Endothelial cell of umbilical vein (primary cell): ENCODE measurements at regions not wholly inside any gene's neighbourhood (a gene's known extent, or its start where the extent isn't known, plus 50 kb on each side); places are given as distances from the start of the nearest gene placed in this dataset.

Source experiments
- BruUV-seq: library from RNA; stranded (reverse); fragments of 400-500 nt; replicated peaks from 2 replicates; lab custom pipeline; 2021; lab: Mats Ljungman, UMichigan
- CTCF ChIA-PET: fragments of 300-600, 350-600 bp; sonication (Branson Sonifier 250); formaldehyde crosslinking; loops from one replicate; lab custom pipeline; 2021; ENCODE audit warnings: antibody characterized with exemption, inconsistent platforms; lab: Charles Lee
- POLR2A ChIA-PET: fragments of 300-600, 350-600 bp; sonication (Branson Sonifier 250); formaldehyde crosslinking; loops from one replicate; lab custom pipeline; 2021; ENCODE audit warnings: antibody characterized with exemption, inconsistent platforms; lab: Charles Lee
- DNase-seq: peaks from one replicate; pipeline ENCODE4 v3.0.0-alpha.2; 2011; ENCODE audit warnings: low read depth, low spot score
- FAIRE-seq: peaks from 2 replicates; lab custom pipeline; 2011; peaks lifted over from hg19 to GRCh38; lab: Jason Lieb, UNC
- H2AFZ ChIP-seq: 2 replicates; pipeline ENCODE4 v1.6.0; 2012; ENCODE audit warnings: low read depth, low read length, control low read depth, inconsistent platforms
- H3K27ac ChIP-seq: 2 replicates; pipeline ENCODE4 v1.5.1; 2011; ENCODE audit warnings: low read depth, mild to moderate bottlenecking, control low read depth, low read length, moderate library complexity; ENCODE audit not compliant: insufficient read depth
- H3K27me3 ChIP-seq, 2 experiments: 2 replicates each; pipeline versions ENCODE4 v1.6.0 to v1.6.1; 2011; ENCODE audit warnings: low read length in 2 of 2, mixed read lengths in 1 of 2; ENCODE audit not compliant: control insufficient read depth in 2 of 2, insufficient read depth in 2 of 2
- H3K36me3 ChIP-seq, 2 experiments: 2 replicates in 1 of 2; 3 replicates in 1 of 2; pipeline ENCODE4 v1.5.1; 2011; ENCODE audit warnings: low read length in 2 of 2, mild to moderate bottlenecking in 1 of 2, moderate library complexity in 1 of 2; ENCODE audit not compliant: control insufficient read depth in 2 of 2, insufficient read depth in 2 of 2; ENCODE audit errors: extremely low read depth in 1 of 2
- H3K4me1 ChIP-seq: 3 replicates; pipeline ENCODE4 v1.5.1; 2011; ENCODE audit warnings: mild to moderate bottlenecking, low read length; ENCODE audit not compliant: control insufficient read depth, insufficient read depth; ENCODE audit errors: extremely low read depth
- H3K4me2 ChIP-seq: 2 replicates; pipeline ENCODE4 v1.6.1; 2011; ENCODE audit warnings: low read length, control low read depth, mixed read lengths; ENCODE audit not compliant: insufficient read depth
- H3K4me3 ChIP-seq, 3 experiments: fragments of 200-600 bp in 1 of 3; sonication (generic), shearing (Covaris generic) in 1 of 3; replicated peaks in 1 of 3; 2 replicates each; pipeline ENCODE4 v1.5.1; 2011 to 2016; ENCODE audit warnings: control low read depth in 3 of 3, low read length in 3 of 3, mild to moderate bottlenecking in 2 of 3, inconsistent platforms in 1 of 3, low read depth in 1 of 3, moderate library complexity in 1 of 3; ENCODE audit not compliant: insufficient read depth in 1 of 3
- H3K79me2 ChIP-seq: 2 replicates; pipeline ENCODE4 v1.6.0; 2012; ENCODE audit warnings: low read length, inconsistent platforms; ENCODE audit not compliant: control insufficient read depth, insufficient read depth
- H3K9ac ChIP-seq: replicated peaks from 2 replicates; pipeline ENCODE3; 2011; ENCODE audit warnings: low read length, control low read depth; ENCODE audit not compliant: insufficient read depth; ENCODE audit errors: extremely low read depth
- H3K9me1 ChIP-seq: replicated peaks from 3 replicates; pipeline ENCODE4 v1.6.0; 2011; ENCODE audit warnings: mild to moderate bottlenecking, low read length; ENCODE audit not compliant: control insufficient read depth, insufficient read depth; ENCODE audit errors: extremely low read depth
- H3K9me3 ChIP-seq: replicated peaks from 2 replicates; pipeline ENCODE4 v1.5.1; 2012; ENCODE audit warnings: low read length, inconsistent platforms; ENCODE audit not compliant: control insufficient read depth, insufficient read depth
- H4K20me1 ChIP-seq: replicated peaks from 2 replicates; pipeline ENCODE3; 2011; ENCODE audit warnings: mild to moderate bottlenecking, low read length; ENCODE audit not compliant: control insufficient read depth, insufficient read depth; ENCODE audit errors: extremely low read depth
- EZH2 ChIP-seq: IDR thresholded peaks from 2 replicates; pipeline ENCODE4 v1.6.1; 2012; ENCODE audit warnings: borderline replicate concordance, low read depth, mild to moderate bottlenecking, moderate library complexity, low read length, inconsistent platforms; ENCODE audit not compliant: severe bottlenecking
- FOS ChIP-seq: IDR thresholded peaks from 2 replicates; pipeline ENCODE4 v1.6.1; 2011; ENCODE audit warnings: mild to moderate bottlenecking, low read length, moderate library complexity, borderline replicate concordance; ENCODE audit not compliant: insufficient read depth
- GATA2 ChIP-seq: IDR thresholded peaks from 2 replicates; pipeline ENCODE4 v1.7.0; 2011; ENCODE audit warnings: low read depth, mild to moderate bottlenecking, moderate library complexity, mixed read lengths, low read length; ENCODE audit not compliant: insufficient read length, insufficient read depth
- JUN ChIP-seq: IDR thresholded peaks from 2 replicates; pipeline ENCODE4 v1.6.1; 2011; ENCODE audit warnings: borderline replicate concordance, low read depth; ENCODE audit not compliant: insufficient read length, insufficient read depth
- MYC ChIP-seq: IDR thresholded peaks from one replicate; pipeline ENCODE4 v1.6.1; 2011; ENCODE audit warnings: mild to moderate bottlenecking, low read depth, low read length
- POLR2A ChIP-seq: IDR thresholded peaks from 2 replicates; pipeline ENCODE4 v1.6.1; 2012; ENCODE audit warnings: low read depth, mild to moderate bottlenecking, control low read depth, low read length
- POLR2AphosphoS5 ChIP-seq: IDR thresholded peaks from 2 replicates; pipeline ENCODE4 v1.6.1; 2012; ENCODE audit warnings: low read depth, mild to moderate bottlenecking, control low read depth, low read length, moderate library complexity; ENCODE audit not compliant: insufficient read depth
- dilution Hi-C: fragments of 300-500 bp; cut with MboI; formaldehyde crosslinking; loops from one replicate; pipeline ENCODE4 v1.15.0; 2019; ENCODE audit warnings: low sequenced_read_pairs; ENCODE audit not compliant: extremely low pct_ligation_motif_present
- intact Hi-C: fragments of 100-400 bp; cut with micrococcal nuclease; formaldehyde crosslinking; loops from one replicate; pipeline ENCODE4 v1.10.0; 2022
- TF ChIP-seq, protein P1 (sequence below), 2 donors: IDR thresholded peaks; 1 replicate in 1 of 2; 2 replicates in 1 of 2; pipeline ENCODE4 v1.5.1; 2011; ENCODE audit warnings: low read length in 2 of 2, mild to moderate bottlenecking in 2 of 2, moderate library complexity in 2 of 2, control low read depth in 1 of 2, inconsistent platforms in 1 of 2, low read depth in 1 of 2; ENCODE audit not compliant: insufficient read depth in 1 of 2; ENCODE audit errors: extremely low read depth in 1 of 2
- TF ChIP-seq, protein P2 (sequence below): IDR thresholded peaks from 2 replicates; pipeline ENCODE4 v1.6.1; 2011; ENCODE audit not compliant: insufficient read depth, insufficient read length

DNA sequence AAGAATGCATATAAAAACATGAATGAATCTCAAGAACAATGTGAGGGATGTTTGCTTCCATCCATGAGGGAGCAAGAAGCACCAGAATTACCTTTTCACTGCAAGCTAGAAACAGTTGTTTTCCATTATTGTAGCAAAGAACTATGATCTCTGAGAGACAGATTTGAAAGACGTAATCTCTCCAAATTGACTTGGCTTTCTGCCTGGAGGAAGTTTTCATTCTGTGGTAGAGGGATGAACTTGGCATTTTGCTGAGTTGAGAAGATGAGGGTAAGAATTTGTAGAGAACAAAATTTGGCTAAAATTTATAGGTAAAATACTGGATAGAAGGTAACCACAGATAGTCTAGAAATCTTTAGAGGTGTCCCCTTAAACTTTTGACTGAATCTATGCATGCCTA is 496.8 kb downstream of the TDRD3 start:
- DNase-seq: no peak
- H3K79me2 ChIP-seq: no peaks in the 10 kb centered on the region
- ChIA-PET CTCF (no interaction called here), POLR2A (no interaction called here)
- BruUV-seq: no TSS peak
- no peaks in the 10 kb centered on the region for H3K4me1 ChIP-seq
- no peaks in the 10 kb centered on the region for H3K36me3 ChIP-seq
- H4K20me1 ChIP-seq: no peaks in the 10 kb centered on the region
- no peak overlapping the region for H2AFZ ChIP-seq
- no peaks in the 10 kb centered on the region for H3K9me1 ChIP-seq
- no peak overlapping the region for H3K4me2 ChIP-seq
- intact Hi-C loops: no loop called here
- no peak overlapping the region for H3K9ac ChIP-seq
- dilution Hi-C loops: no loop called here
- H3K9me3 ChIP-seq: no peaks in the 10 kb centered on the region
- no peaks in the 10 kb centered on the region for H3K27me3 ChIP-seq
- no peak for FAIRE-seq
- no peak for TF ChIP-seq EZH2
- TF ChIP-seq GATA2: no peak
- TF ChIP-seq JUN: no peak
- no peak for TF ChIP-seq FOS
- no peak for TF ChIP-seq MYC
- TF ChIP-seq, protein P1, sequence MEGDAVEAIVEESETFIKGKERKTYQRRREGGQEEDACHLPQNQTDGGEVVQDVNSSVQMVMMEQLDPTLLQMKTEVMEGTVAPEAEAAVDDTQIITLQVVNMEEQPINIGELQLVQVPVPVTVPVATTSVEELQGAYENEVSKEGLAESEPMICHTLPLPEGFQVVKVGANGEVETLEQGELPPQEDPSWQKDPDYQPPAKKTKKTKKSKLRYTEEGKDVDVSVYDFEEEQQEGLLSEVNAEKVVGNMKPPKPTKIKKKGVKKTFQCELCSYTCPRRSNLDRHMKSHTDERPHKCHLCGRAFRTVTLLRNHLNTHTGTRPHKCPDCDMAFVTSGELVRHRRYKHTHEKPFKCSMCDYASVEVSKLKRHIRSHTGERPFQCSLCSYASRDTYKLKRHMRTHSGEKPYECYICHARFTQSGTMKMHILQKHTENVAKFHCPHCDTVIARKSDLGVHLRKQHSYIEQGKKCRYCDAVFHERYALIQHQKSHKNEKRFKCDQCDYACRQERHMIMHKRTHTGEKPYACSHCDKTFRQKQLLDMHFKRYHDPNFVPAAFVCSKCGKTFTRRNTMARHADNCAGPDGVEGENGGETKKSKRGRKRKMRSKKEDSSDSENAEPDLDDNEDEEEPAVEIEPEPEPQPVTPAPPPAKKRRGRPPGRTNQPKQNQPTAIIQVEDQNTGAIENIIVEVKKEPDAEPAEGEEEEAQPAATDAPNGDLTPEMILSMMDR (IDR thresholded peaks at IDR 0.05; ENCODE audit: extremely low read depth in 1 of 2, insufficient read depth in 1 of 2, low read depth in 1 of 2, low read length in 2 of 2): no peak
- TF ChIP-seq, protein P2, sequence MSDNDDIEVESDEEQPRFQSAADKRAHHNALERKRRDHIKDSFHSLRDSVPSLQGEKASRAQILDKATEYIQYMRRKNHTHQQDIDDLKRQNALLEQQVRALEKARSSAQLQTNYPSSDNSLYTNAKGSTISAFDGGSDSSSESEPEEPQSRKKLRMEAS: no peak
- no peak for TF ChIP-seq POLR2A
- no peak for TF ChIP-seq POLR2AphosphoS5
- no peak overlapping the region for H3K27ac ChIP-seq
- no peak overlapping the region for H3K4me3 ChIP-seq
